Activated CD4-positive, alpha-beta T cell treated with anti-CD3 and anti-CD28 coated beads for 36 hours (primary cell): ENCODE measurements at regions not wholly inside any gene's neighbourhood (a gene's known extent, or its start where the extent isn't known, plus 50 kb on each side); places are given as distances from the start of the nearest gene placed in this dataset.
"Not testable (repeated sequence)": the region's sequence is repeated elsewhere in the genome, so short reads cannot be mapped to it uniquely, and the experiment has no call there.

Source experiments
- ATAC-seq: fragments of 200-7000 bp; cut with Tn5 transposase; one replicate; pipeline ENCODE4 v1.10.0; 2021; ENCODE audit warnings: mild to moderate bottlenecking, moderate library complexity
- CTCF ChIA-PET: fragments of 350-600 bp; sonication (Branson Sonifier 250); formaldehyde crosslinking; loops from one replicate; lab custom pipeline; 2021; ENCODE audit warnings: antibody characterized with exemption; lab: Charles Lee
- POLR2A ChIA-PET: fragments of 350-600 bp; sonication (Branson Sonifier 250); formaldehyde crosslinking; loops from one replicate; lab custom pipeline; 2021; ENCODE audit warnings: antibody characterized with exemption, inconsistent platforms; lab: Charles Lee
- DNase-seq: peaks from one replicate; pipeline ENCODE4 v3.0.0-alpha.2; 2020
- H3K27ac Mint-ChIP-seq: one replicate; pipeline ENCODE4 v1.8.0; 2021; ENCODE audit warnings: mixed read lengths
- H3K27me3 Mint-ChIP-seq: one replicate; pipeline ENCODE4 v1.8.0; 2021; ENCODE audit warnings: mixed read lengths
- H3K36me3 Mint-ChIP-seq: one replicate; pipeline ENCODE4 v1.8.0; 2021; ENCODE audit warnings: low read depth, mixed read lengths
- H3K4me1 Mint-ChIP-seq: one replicate; pipeline ENCODE4 v1.8.0; 2021; ENCODE audit warnings: mixed read lengths
- H3K4me3 Mint-ChIP-seq: one replicate; pipeline ENCODE4 v1.8.0; 2021; ENCODE audit warnings: mild to moderate bottlenecking, moderate library complexity, mixed read lengths
- H3K9me3 Mint-ChIP-seq: one replicate; pipeline ENCODE4 v1.8.0; 2021; ENCODE audit warnings: low read depth, mixed read lengths
- intact Hi-C, 2 experiments: fragments of 100-400 bp; cut with DNase I in 1 of 2; cut with micrococcal nuclease in 1 of 2; formaldehyde crosslinking; loops; one replicate each; pipeline versions ENCODE4 v1.14.2 to v1.15.1; 2022 to 2024; cut with DNase I, micrococcal nuclease

GRCh38 chr10:71010730-71011129, 122.4 kb upstream of the PCBD1 start:
- DNase-seq (no peak), ATAC-seq (no peak)
- Mint-ChIP-seq H3K4me3 (no peak overlapping the region), H3K27ac (no peak overlapping the region), H3K9me3 (no peaks in the 10 kb centered on the region), H3K27me3 (peaks cover 2% of the 10 kb centered on the region), H3K4me1 (no peaks in the 10 kb centered on the region), H3K36me3 (no peaks in the 10 kb centered on the region)
- CTCF ChIA-PET: no interaction called here
- POLR2A ChIA-PET: no interaction called here
- intact Hi-C loops: no loop called here

- ChIA-PET CTCF (no interaction called here), POLR2A (no interaction called here)
- ATAC-seq (no peak), DNase-seq (no peak)
- Mint-ChIP-seq H3K27ac (no peak overlapping the region), H3K27me3 (peaks cover 2% of the 10 kb centered on the region), H3K4me1 (no peaks in the 10 kb centered on the region), H3K36me3 (no peaks in the 10 kb centered on the region), H3K9me3 (no peaks in the 10 kb centered on the region), H3K4me3 (no peak overlapping the region)
- intact Hi-C loops: no loop called here
Observed at GRCh38 chr10:71011141-71011540, 122.8 kb upstream of the PCBD1 start.

GRCh38 chr10:71014021-71014805, 125.8 kb upstream of the PCBD1 start:
- DNase-seq: no peak
- no peak overlapping the region for H3K27ac Mint-ChIP-seq
- H3K4me3 Mint-ChIP-seq: no peak overlapping the region
- CTCF ChIA-PET: no interaction called here
- H3K36me3 Mint-ChIP-seq: no peaks in the 10 kb centered on the region
- no peaks in the 10 kb centered on the region for H3K9me3 Mint-ChIP-seq
- POLR2A ChIA-PET: no interaction called here
- no peaks in the 10 kb centered on the region for H3K4me1 Mint-ChIP-seq
- peaks cover 5% of the 10 kb centered on the region for H3K27me3 Mint-ChIP-seq
- ATAC-seq: no peak
- intact Hi-C loops: no loop called here

GRCh38 chr10:71015674-71016073, 127.3 kb upstream of the PCBD1 start:
- POLR2A ChIA-PET: no interaction called here
- H3K27ac Mint-ChIP-seq: no peak overlapping the region
- no peak for ATAC-seq
- H3K4me3 Mint-ChIP-seq: no peak overlapping the region
- CTCF ChIA-PET: interaction anchor here (0.9 kb wide), 1 partner anchor 196 kb away, joined by 3 read pairs; no protein-coding TSS in a partner anchor
- intact Hi-C loops: no loop called here
- H3K4me1 Mint-ChIP-seq: no peaks in the 10 kb centered on the region
- no peak for DNase-seq
- no peaks in the 10 kb centered on the region for H3K36me3 Mint-ChIP-seq
- no peaks in the 10 kb centered on the region for H3K9me3 Mint-ChIP-seq
- peaks cover 5% of the 10 kb centered on the region for H3K27me3 Mint-ChIP-seq

GRCh38 chr10:71020061-71020460, 131.7 kb upstream of the PCBD1 start:
- POLR2A ChIA-PET, DNase-seq, CTCF ChIA-PET, H3K36me3 Mint-ChIP-seq, H3K9me3 Mint-ChIP-seq, H3K4me1 Mint-ChIP-seq, ATAC-seq, H3K27me3 Mint-ChIP-seq, H3K27ac Mint-ChIP-seq, intact Hi-C loops, H3K4me3 Mint-ChIP-seq: not testable (repeated sequence)

GRCh38 chr10:71021402-71021801, 133.0 kb upstream of the PCBD1 start:
- Mint-ChIP-seq H3K9me3 (no peaks in the 10 kb centered on the region), H3K4me3 (no peak overlapping the region), H3K4me1 (no peaks in the 10 kb centered on the region), H3K27me3 (peaks cover 7% of the 10 kb centered on the region), H3K36me3 (no peaks in the 10 kb centered on the region), H3K27ac (no peak overlapping the region)
- ATAC-seq (no peak), DNase-seq (no peak)
- intact Hi-C loops: no loop called here
- ChIA-PET CTCF (no interaction called here), POLR2A (no interaction called here)

GRCh38 chr10:71023704-71024283, 135.4 kb upstream of the PCBD1 start:
- Mint-ChIP-seq H3K4me1 (no peaks in the 10 kb centered on the region), H3K27ac (no peak overlapping the region), H3K9me3 (no peaks in the 10 kb centered on the region), H3K36me3 (no peaks in the 10 kb centered on the region), H3K27me3 (peaks cover 6% of the 10 kb centered on the region), H3K4me3 (no peak overlapping the region)
- ChIA-PET CTCF (no interaction called here), POLR2A (no interaction called here)
- intact Hi-C loops: no loop called here
- ATAC-seq (no peak), DNase-seq (no peak)

GRCh38 chr10:71024490-71024889, 136.1 kb upstream of the PCBD1 start:
- ATAC-seq: no peak
- Mint-ChIP-seq H3K9me3 (no peaks in the 10 kb centered on the region), H3K36me3 (no peaks in the 10 kb centered on the region), H3K4me1 (no peaks in the 10 kb centered on the region), H3K27ac (no peak overlapping the region), H3K4me3 (no peak overlapping the region), H3K27me3 (peaks cover 4% of the 10 kb centered on the region)
- ChIA-PET POLR2A (no interaction called here), CTCF (no interaction called here)
- intact Hi-C loops: no loop called here
- DNase-seq: no peak

- no peak overlapping the region for H3K4me3 Mint-ChIP-seq
- no peaks in the 10 kb centered on the region for H3K4me1 Mint-ChIP-seq
- no peak overlapping the region for H3K27ac Mint-ChIP-seq
- no peaks in the 10 kb centered on the region for H3K36me3 Mint-ChIP-seq
- intact Hi-C loops: no loop called here
- ChIA-PET CTCF (interaction anchor here (0.6 to 0.7 kb wide), 2 partner anchors 544 to 715 kb away, joined by 3 to 4 read pairs; no protein-coding TSS in a partner anchor), POLR2A (no interaction called here)
- H3K27me3 Mint-ChIP-seq: peaks cover 4% of the 10 kb centered on the region
- H3K9me3 Mint-ChIP-seq: no peaks in the 10 kb centered on the region
- ATAC-seq: no peak
- DNase-seq: no peak
Observed at GRCh38 chr10:71025535-71025934, 137.2 kb upstream of the PCBD1 start.

- intact Hi-C loops: loop anchor here in 1 of 2 experiments (2.0 kb wide), 1 partner anchor 73 kb away; no protein-coding TSS in a partner anchor
- Mint-ChIP-seq H3K4me1 (no peaks in the 10 kb centered on the region), H3K36me3 (no peaks in the 10 kb centered on the region), H3K27ac (no peak overlapping the region), H3K4me3 (no peak overlapping the region), H3K9me3 (no peaks in the 10 kb centered on the region), H3K27me3 (peaks cover 7% of the 10 kb centered on the region)
- ChIA-PET POLR2A (interaction anchor here (0.6 kb wide), 1 partner anchor 523 kb away, joined by 3 read pairs; no protein-coding TSS in a partner anchor), CTCF (no interaction called here)
- DNase-seq (no peak), ATAC-seq (no peak)
Observed at GRCh38 chr10:71028066-71028465, 139.7 kb upstream of the PCBD1 start.

GRCh38 chr10:71029411-71029892, 141.1 kb upstream of the PCBD1 start:
- Mint-ChIP-seq H3K9me3 (no peaks in the 10 kb centered on the region), H3K27ac (no peak overlapping the region), H3K4me1 (no peaks in the 10 kb centered on the region), H3K27me3 (peaks cover 7% of the 10 kb centered on the region), H3K4me3 (no peak overlapping the region), H3K36me3 (no peaks in the 10 kb centered on the region)
- ChIA-PET POLR2A (no interaction called here), CTCF (no interaction called here)
- ATAC-seq: no peak
- intact Hi-C loops: loop anchor here in 1 of 2 experiments (2.0 kb wide), 1 partner anchor 71 kb away; no protein-coding TSS in a partner anchor
- DNase-seq: no peak

- peaks cover 7% of the 10 kb centered on the region for H3K27me3 Mint-ChIP-seq
- no peak overlapping the region for H3K4me3 Mint-ChIP-seq
- H3K4me1 Mint-ChIP-seq: no peaks in the 10 kb centered on the region
- H3K9me3 Mint-ChIP-seq: no peaks in the 10 kb centered on the region
- ChIA-PET CTCF (no interaction called here), POLR2A (no interaction called here)
- no peak for ATAC-seq
- no peak overlapping the region for H3K27ac Mint-ChIP-seq
- H3K36me3 Mint-ChIP-seq: no peaks in the 10 kb centered on the region
- intact Hi-C loops: loop anchor here in 1 of 2 experiments (2.0 kb wide), 1 partner anchor 71 kb away; no protein-coding TSS in a partner anchor
- DNase-seq: no peak
Observed at GRCh38 chr10:71029907-71030306, 141.5 kb upstream of the PCBD1 start.
